GM23248 (cell line): ENCODE measurements at regions not wholly inside any gene's neighbourhood (a gene's known extent, or its start where the extent isn't known, plus 50 kb on each side); places are given as distances from the start of the nearest gene placed in this dataset.

Experiments
- EZH2 ChIP-seq: fragments of 200-600 bp; sonication (generic); IDR thresholded peaks from 2 replicates; pipeline ENCODE4 v1.6.1; 2018; ENCODE audit warnings: antibody characterized with exemption, mild to moderate bottlenecking; ENCODE audit not compliant: insufficient read depth, poor library complexity, severe bottlenecking
- EZH2phosphoT487 ChIP-seq: fragments of 200-600 bp; sonication (generic); IDR thresholded peaks from 2 replicates; pipeline ENCODE4 v1.6.1; 2018; ENCODE audit warnings: antibody characterized with exemption, moderate library complexity, mild to moderate bottlenecking, low read depth; ENCODE audit not compliant: insufficient read depth

DNA sequence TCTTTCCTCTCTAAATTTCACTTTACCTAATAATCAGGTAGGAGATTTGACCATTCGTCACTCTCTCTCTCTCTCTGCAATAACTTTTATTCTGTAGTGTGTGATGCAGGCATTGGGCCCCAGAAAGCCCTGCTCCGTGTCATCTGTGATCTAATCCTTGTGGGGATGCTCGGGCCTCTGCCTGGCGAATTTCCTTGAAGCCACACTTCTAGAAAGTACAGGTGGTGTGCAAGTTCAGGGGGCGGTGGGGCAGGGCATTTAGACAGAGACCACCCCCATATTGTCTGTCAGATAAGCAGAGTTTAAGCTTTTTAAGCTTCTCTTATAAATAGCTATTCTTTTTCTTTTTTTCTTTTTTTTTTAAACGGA lies 53.4 kb upstream of the GPR12 start:
- TF ChIP-seq EZH2phosphoT487: no peak
- no peak for TF ChIP-seq EZH2
